Stomach (tissue), 4 donors: ENCODE measurements at regions not wholly inside any gene's neighbourhood (a gene's known extent, or its start where the extent isn't known, plus 50 kb on each side); places are given as distances from the start of the nearest gene placed in this dataset.
"Not testable (repeated sequence)": the region's sequence is repeated elsewhere in the genome, so short reads cannot be mapped to it uniquely, and the experiment has no call there.

Experiments used
- CTCF ChIP-seq, 7 experiments: fragments of 450-650 bp in 4 of 7; fragments of 200-600 bp in 3 of 7; sonication (generic) in 3 of 7; IDR thresholded peaks; one replicate each; pipeline ENCODE4 v1.5.1; 2016 to 2019; ENCODE audit warnings: antibody characterized with exemption in 7 of 7, control low read depth in 2 of 7, mild to moderate bottlenecking in 1 of 7
- EP300 ChIP-seq: sonication (generic); formaldehyde crosslinking; IDR thresholded peaks from one replicate; pipeline ENCODE4 v1.6.1; 2017; ENCODE audit warnings: antibody characterized with exemption
- POLR2A ChIP-seq, 4 donors: fragments of 450-650 bp; IDR thresholded peaks; one replicate each; pipeline ENCODE4 v1.6.1; 2016; ENCODE audit warnings: antibody characterized with exemption in 4 of 4, control low read depth in 2 of 4, mild to moderate bottlenecking in 1 of 4, moderate library complexity in 1 of 4
- POLR2AphosphoS5 ChIP-seq, 3 donors: sonication (generic); formaldehyde crosslinking; IDR thresholded peaks; one replicate each; pipeline ENCODE4 v1.6.1; 2016; ENCODE audit warnings: antibody characterized with exemption in 3 of 3

- not testable (repeated sequence) for TF ChIP-seq CTCF (IDR thresholded peaks at IDR 0.05); POLR2A (IDR thresholded peaks at IDR 0.05); POLR2AphosphoS5 (IDR thresholded peaks at IDR 0.05); EP300
Observed at GRCh38 chr2:4988444-4988843, 703.7 kb upstream of the SOX11 start.
